ENCODE measurements at regions not wholly inside any gene's neighbourhood (a gene's known extent, or its start where the extent isn't known, plus 50 kb on each side); places are given as distances from the start of the nearest gene placed in this dataset.

GRCh38 chr3:43222590-43222989 is 63.8 kb upstream of the SNRK start:
- H3K4me3 ChIP-seq (ENCODE audit: low read length), result no peak overlapping the region
- TF ChIP-seq CTCF (IDR thresholded peaks at IDR 0.05; ENCODE audit: insufficient read depth, low read depth, low read length, missing control alignments), result no peak
- no peak for DNase-seq (ENCODE audit: low read depth)

GRCh38 chr3:43221076-43221475 is 65.3 kb upstream of the SNRK start:
- H3K4me3 ChIP-seq (ENCODE audit: low read length), result no peak overlapping the region
- no peak for TF ChIP-seq CTCF (IDR thresholded peaks at IDR 0.05; ENCODE audit: insufficient read depth, low read depth, low read length, missing control alignments)
- no peak for DNase-seq (ENCODE audit: low read depth)

- TF ChIP-seq CTCF (IDR thresholded peaks at IDR 0.05; ENCODE audit: insufficient read depth, low read depth, low read length, missing control alignments), result no peak
Measured at GRCh38 chr3:43219616-43220015, 66.7 kb upstream of the SNRK start.

GRCh38 chr3:43218921-43219320 is 67.4 kb upstream of the SNRK start:
- H3K4me3 ChIP-seq (ENCODE audit: low read length), result no peak overlapping the region
- no peak for TF ChIP-seq CTCF (IDR thresholded peaks at IDR 0.05; ENCODE audit: insufficient read depth, low read depth, low read length, missing control alignments)
- no peak for DNase-seq (ENCODE audit: low read depth)

More at GRCh38 chr3:43219616-43220015, 66.7 kb upstream of the SNRK start:
- DNase-seq (ENCODE audit: low read depth), result no peak
- no peak overlapping the region for H3K4me3 ChIP-seq (ENCODE audit: low read length)

- no peak overlapping the region for H3K4me3 ChIP-seq (ENCODE audit: low read length)
- no peak for DNase-seq (ENCODE audit: low read depth)
- no peak for TF ChIP-seq CTCF (IDR thresholded peaks at IDR 0.05; ENCODE audit: insufficient read depth, low read depth, low read length, missing control alignments)
Measured at GRCh38 chr3:43218156-43218555, 68.2 kb upstream of the SNRK start.

GRCh38 chr3:43217633-43218032 is 68.7 kb upstream of the SNRK start:
- peak; percentile 16 for DNase-seq (ENCODE audit: low read depth)
- H3K4me3 ChIP-seq (ENCODE audit: low read length), result no peak overlapping the region
- no peak for TF ChIP-seq CTCF (IDR thresholded peaks at IDR 0.05; ENCODE audit: insufficient read depth, low read depth, low read length, missing control alignments)

GRCh38 chr3:43217206-43217605 is 69.1 kb upstream of the SNRK start:
- TF ChIP-seq CTCF (IDR thresholded peaks at IDR 0.05; ENCODE audit: insufficient read depth, low read depth, low read length, missing control alignments), result no peak
- DNase-seq (ENCODE audit: low read depth), result no peak

More at GRCh38 chr3:43217206-43217605, 69.1 kb upstream of the SNRK start:
- H3K4me3 ChIP-seq (ENCODE audit: low read length), result no peak overlapping the region
